ENCODE measurements at regions not wholly inside any gene's neighbourhood (a gene's known extent, or its start where the extent isn't known, plus 50 kb on each side); places are given as distances from the start of the nearest gene placed in this dataset.

GRCh38 chr22:27292542-27293299, 508.8 kb downstream of the MN1 start:
- DNase-seq (ENCODE audit: low read depth in 4 of 6, low spot score in 6 of 6) = no peak
- Histone ChIP-seq H3K4me1 (ENCODE audit: control insufficient read depth, insufficient read depth, low read length) (peaks cover 3% of the 10 kb centered on the region), H3K9me3 (ENCODE audit: control insufficient read depth, insufficient read depth, low read length) (no peaks in the 10 kb centered on the region), H3K36me3 (ENCODE audit: control insufficient read depth, insufficient read depth, low read length) (no peaks in the 10 kb centered on the region), H3K27me3 (ENCODE audit: control insufficient read depth, insufficient read depth, low read length) (peaks cover 5% of the 10 kb centered on the region), H3K27ac (ENCODE audit: low read depth, low read length) (no peak overlapping the region), H3K4me3 (ENCODE audit: low read depth, low read length) (no peak overlapping the region)
- 78% methylated on average over 7 of the region's 7 CpGs for WGBS (ENCODE audit: insufficient coverage)

- H3K27ac ChIP-seq (ENCODE audit: low read depth, low read length) = no peak overlapping the region
- no peaks in the 10 kb centered on the region for H3K36me3 ChIP-seq (ENCODE audit: control insufficient read depth, insufficient read depth, low read length)
- H3K27me3 ChIP-seq (ENCODE audit: control insufficient read depth, insufficient read depth, low read length) = peaks cover 3% of the 10 kb centered on the region
- H3K4me3 ChIP-seq (ENCODE audit: low read depth, low read length) = no peak overlapping the region
- peak in 2 of 6 donors; percentile 11 to 83 for DNase-seq (ENCODE audit: low read depth in 4 of 6, low spot score in 6 of 6)
- no peaks in the 10 kb centered on the region for H3K9me3 ChIP-seq (ENCODE audit: control insufficient read depth, insufficient read depth, low read length)
- H3K4me1 ChIP-seq (ENCODE audit: control insufficient read depth, insufficient read depth, low read length) = peaks cover under 1% of the 10 kb centered on the region
- WGBS (ENCODE audit: insufficient coverage) = 57% methylated on average over 4 of the region's 12 CpGs
These were observed 507.7 kb downstream of the MN1 start for GRCh38 chr22:27293721-27294445.

GRCh38 chr22:27295040-27295439, 506.5 kb downstream of the MN1 start:
- Histone ChIP-seq H3K27ac (ENCODE audit: low read depth, low read length) (no peak overlapping the region), H3K4me1 (ENCODE audit: control insufficient read depth, insufficient read depth, low read length) (peaks cover 12% of the 10 kb centered on the region), H3K9me3 (ENCODE audit: control insufficient read depth, insufficient read depth, low read length) (no peaks in the 10 kb centered on the region), H3K36me3 (ENCODE audit: control insufficient read depth, insufficient read depth, low read length) (no peaks in the 10 kb centered on the region), H3K27me3 (ENCODE audit: control insufficient read depth, insufficient read depth, low read length) (peaks cover 8% of the 10 kb centered on the region), H3K4me3 (ENCODE audit: low read depth, low read length) (no peak overlapping the region)
- 52% methylated on average over 3 of the region's 3 CpGs for WGBS (ENCODE audit: insufficient coverage)
- no peak for DNase-seq (ENCODE audit: low read depth in 4 of 6, low spot score in 6 of 6)

- Histone ChIP-seq H3K9me3 (ENCODE audit: control insufficient read depth, insufficient read depth, low read length) (no peaks in the 10 kb centered on the region), H3K36me3 (ENCODE audit: control insufficient read depth, insufficient read depth, low read length) (no peaks in the 10 kb centered on the region), H3K27ac (ENCODE audit: low read depth, low read length) (no peak overlapping the region), H3K4me3 (ENCODE audit: low read depth, low read length) (no peak overlapping the region), H3K4me1 (ENCODE audit: control insufficient read depth, insufficient read depth, low read length) (peaks cover 16% of the 10 kb centered on the region), H3K27me3 (ENCODE audit: control insufficient read depth, insufficient read depth, low read length) (peaks cover 8% of the 10 kb centered on the region)
- no CpG with 5 or more reads among the region's 1 CpG for WGBS (ENCODE audit: insufficient coverage)
- DNase-seq (ENCODE audit: low read depth in 4 of 6, low spot score in 6 of 6) = no peak
These were observed 506.0 kb downstream of the MN1 start for GRCh38 chr22:27295605-27296004.

GRCh38 chr22:27296091-27296675, 505.4 kb downstream of the MN1 start:
- H3K27ac ChIP-seq (ENCODE audit: low read depth, low read length) = no peak overlapping the region
- H3K4me1 ChIP-seq (ENCODE audit: control insufficient read depth, insufficient read depth, low read length) = peaks cover 19% of the 10 kb centered on the region
- 67% methylated on average over 15 of the region's 24 CpGs for WGBS (ENCODE audit: insufficient coverage)
- DNase-seq (ENCODE audit: low read depth in 4 of 6, low spot score in 6 of 6) = peak in 2 of 6 donors; percentile 72 to 86
- H3K4me3 ChIP-seq (ENCODE audit: low read depth, low read length) = no peak overlapping the region
- peaks cover 8% of the 10 kb centered on the region for H3K27me3 ChIP-seq (ENCODE audit: control insufficient read depth, insufficient read depth, low read length)
- H3K36me3 ChIP-seq (ENCODE audit: control insufficient read depth, insufficient read depth, low read length) = no peaks in the 10 kb centered on the region
- H3K9me3 ChIP-seq (ENCODE audit: control insufficient read depth, insufficient read depth, low read length) = no peaks in the 10 kb centered on the region

GRCh38 chr22:27297125-27297524, 504.4 kb downstream of the MN1 start:
- no peaks in the 10 kb centered on the region for H3K36me3 ChIP-seq (ENCODE audit: control insufficient read depth, insufficient read depth, low read length)
- 95% methylated on average over 3 of the region's 7 CpGs for WGBS (ENCODE audit: insufficient coverage)
- DNase-seq (ENCODE audit: low read depth in 4 of 6, low spot score in 6 of 6) = no peak
- no peaks in the 10 kb centered on the region for H3K9me3 ChIP-seq (ENCODE audit: control insufficient read depth, insufficient read depth, low read length)
- peaks cover 8% of the 10 kb centered on the region for H3K27me3 ChIP-seq (ENCODE audit: control insufficient read depth, insufficient read depth, low read length)
- peaks cover 19% of the 10 kb centered on the region for H3K4me1 ChIP-seq (ENCODE audit: control insufficient read depth, insufficient read depth, low read length)
- H3K4me3 ChIP-seq (ENCODE audit: low read depth, low read length) = no peak overlapping the region
- no peak overlapping the region for H3K27ac ChIP-seq (ENCODE audit: low read depth, low read length)

- no peak for DNase-seq (ENCODE audit: low read depth in 4 of 6, low spot score in 6 of 6)
- H3K36me3 ChIP-seq (ENCODE audit: control insufficient read depth, insufficient read depth, low read length) = no peaks in the 10 kb centered on the region
- WGBS (ENCODE audit: insufficient coverage) = 51% methylated on average over 3 of the region's 7 CpGs
- peaks cover 8% of the 10 kb centered on the region for H3K27me3 ChIP-seq (ENCODE audit: control insufficient read depth, insufficient read depth, low read length)
- peaks cover 19% of the 10 kb centered on the region for H3K4me1 ChIP-seq (ENCODE audit: control insufficient read depth, insufficient read depth, low read length)
- no peaks in the 10 kb centered on the region for H3K9me3 ChIP-seq (ENCODE audit: control insufficient read depth, insufficient read depth, low read length)
- no peak overlapping the region for H3K27ac ChIP-seq (ENCODE audit: low read depth, low read length)
- H3K4me3 ChIP-seq (ENCODE audit: low read depth, low read length) = no peak overlapping the region
These were observed 503.2 kb downstream of the MN1 start for GRCh38 chr22:27298332-27298731.

GRCh38 chr22:27298742-27299141, 502.8 kb downstream of the MN1 start:
- Histone ChIP-seq H3K4me1 (ENCODE audit: control insufficient read depth, insufficient read depth, low read length) (peaks cover 19% of the 10 kb centered on the region), H3K27ac (ENCODE audit: low read depth, low read length) (no peak overlapping the region), H3K4me3 (ENCODE audit: low read depth, low read length) (no peak overlapping the region), H3K27me3 (ENCODE audit: control insufficient read depth, insufficient read depth, low read length) (peaks cover 8% of the 10 kb centered on the region), H3K9me3 (ENCODE audit: control insufficient read depth, insufficient read depth, low read length) (no peaks in the 10 kb centered on the region), H3K36me3 (ENCODE audit: control insufficient read depth, insufficient read depth, low read length) (no peaks in the 10 kb centered on the region)
- DNase-seq (ENCODE audit: low read depth in 4 of 6, low spot score in 6 of 6) = no peak
- 36% methylated on average over 4 of the region's 4 CpGs for WGBS (ENCODE audit: insufficient coverage)

- DNase-seq (ENCODE audit: low read depth in 4 of 6, low spot score in 6 of 6) = peak in 2 of 6 donors; percentile 91
These were observed 502.1 kb downstream of the MN1 start for GRCh38 chr22:27299181-27300085.

More at GRCh38 chr22:27299181-27300085, 502.1 kb downstream of the MN1 start:
- Histone ChIP-seq H3K36me3 (ENCODE audit: control insufficient read depth, insufficient read depth, low read length) (no peaks in the 10 kb centered on the region), H3K9me3 (ENCODE audit: control insufficient read depth, insufficient read depth, low read length) (no peaks in the 10 kb centered on the region), H3K27me3 (ENCODE audit: control insufficient read depth, insufficient read depth, low read length) (peaks cover 8% of the 10 kb centered on the region), H3K4me1 (ENCODE audit: control insufficient read depth, insufficient read depth, low read length) (peaks cover 19% of the 10 kb centered on the region), H3K4me3 (ENCODE audit: low read depth, low read length) (no peak overlapping the region), H3K27ac (ENCODE audit: low read depth, low read length) (peak overlapping the region; percentile 29)
- 21% methylated on average over 19 of the region's 33 CpGs for WGBS (ENCODE audit: insufficient coverage)

All from spinal cord (tissue), 9 donors.